Activated naive CD4-positive, alpha-beta T cell treated with anti-CD3 and anti-CD28 coated beads, Interleukin-2, amount 10 ng/mL, durations not matched to agents 7 days and 5 days (primary cell): ENCODE measurements at regions not wholly inside any gene's neighbourhood (a gene's known extent, or its start where the extent isn't known, plus 50 kb on each side); places are given as distances from the start of the nearest gene placed in this dataset.
"Not testable (repeated sequence)": the region's sequence is repeated elsewhere in the genome, so short reads cannot be mapped to it uniquely, and the experiment has no call there.

Source experiments
- CTCF ChIA-PET: fragments of 350-600 bp; sonication (Branson Sonifier 250); formaldehyde crosslinking; loops from one replicate; lab custom pipeline; 2021; ENCODE audit warnings: antibody characterized with exemption; lab: Charles Lee
- DNase-seq: peaks from one replicate; pipeline ENCODE4 v3.0.0-alpha.2; 2020
- H3K27ac Mint-ChIP-seq: one replicate; pipeline ENCODE4 v1.8.0; 2021; ENCODE audit warnings: mild to moderate bottlenecking, moderate library complexity, mixed read lengths
- H3K27me3 Mint-ChIP-seq: one replicate; pipeline ENCODE4 v1.8.0; 2021; ENCODE audit warnings: mild to moderate bottlenecking, mixed read lengths
- H3K36me3 Mint-ChIP-seq: one replicate; pipeline ENCODE4 v1.8.0; 2021; ENCODE audit warnings: mixed read lengths
- H3K4me1 Mint-ChIP-seq: one replicate; pipeline ENCODE4 v1.8.0; 2021; ENCODE audit warnings: mixed read lengths
- H3K4me3 Mint-ChIP-seq: one replicate; pipeline ENCODE4 v1.8.0; 2021; ENCODE audit warnings: mild to moderate bottlenecking, moderate library complexity, mixed read lengths
- H3K9me3 Mint-ChIP-seq: one replicate; pipeline ENCODE4 v1.8.0; 2021; ENCODE audit warnings: mixed read lengths

DNA sequence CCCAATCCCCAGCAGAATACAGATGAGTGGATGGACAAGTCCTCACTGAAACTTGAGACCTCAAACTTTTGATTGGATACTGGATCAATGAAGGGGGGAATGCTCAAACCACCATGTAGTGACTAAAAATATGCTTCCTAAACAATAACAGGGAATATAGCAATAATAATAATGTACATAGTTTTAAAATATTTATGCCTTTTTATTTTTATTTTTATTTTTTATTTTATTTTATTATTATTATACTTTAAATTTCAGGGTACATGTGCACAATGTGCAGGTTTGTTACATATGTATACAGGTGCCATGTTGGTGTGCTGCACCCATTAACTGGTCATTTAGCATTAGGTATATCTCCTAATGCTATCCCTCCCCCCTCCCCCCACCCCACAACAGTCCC lies 506.0 kb downstream of the SOX6 start:
- H3K4me1 Mint-ChIP-seq, H3K27ac Mint-ChIP-seq, DNase-seq, H3K4me3 Mint-ChIP-seq, CTCF ChIA-PET, H3K36me3 Mint-ChIP-seq, H3K27me3 Mint-ChIP-seq, H3K9me3 Mint-ChIP-seq: not testable (repeated sequence)

DNA sequence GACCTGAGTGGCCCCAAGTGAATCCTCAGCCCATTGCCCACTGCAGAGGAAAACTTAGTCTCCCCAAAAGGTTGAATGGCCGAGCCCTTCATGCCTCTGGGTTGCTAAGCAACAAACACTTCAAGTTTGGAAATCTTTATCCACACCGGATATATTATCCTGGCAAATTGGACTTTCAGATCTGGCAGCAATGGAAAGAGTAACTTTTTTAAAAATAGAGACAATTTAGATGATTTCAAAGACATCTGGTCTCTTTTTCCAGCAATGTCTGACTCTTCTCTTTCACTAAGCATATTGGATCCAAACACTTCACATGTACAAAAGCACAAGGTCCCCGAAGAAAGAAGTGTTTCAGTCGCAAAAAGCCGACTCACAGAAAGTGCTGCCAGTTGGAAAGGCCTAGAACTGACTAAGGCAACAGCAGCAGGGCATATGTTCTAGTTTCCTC lies 505.3 kb downstream of the SOX6 start:
- H3K4me1 Mint-ChIP-seq, result no peaks in the 10 kb centered on the region
- no peak overlapping the region for H3K27ac Mint-ChIP-seq
- no peak for DNase-seq
- H3K36me3 Mint-ChIP-seq, result no peaks in the 10 kb centered on the region
- H3K4me3 Mint-ChIP-seq, result no peak overlapping the region
- H3K27me3 Mint-ChIP-seq, result peaks cover 7% of the 10 kb centered on the region
- CTCF ChIA-PET, result no interaction called here
- no peaks in the 10 kb centered on the region for H3K9me3 Mint-ChIP-seq

DNA sequence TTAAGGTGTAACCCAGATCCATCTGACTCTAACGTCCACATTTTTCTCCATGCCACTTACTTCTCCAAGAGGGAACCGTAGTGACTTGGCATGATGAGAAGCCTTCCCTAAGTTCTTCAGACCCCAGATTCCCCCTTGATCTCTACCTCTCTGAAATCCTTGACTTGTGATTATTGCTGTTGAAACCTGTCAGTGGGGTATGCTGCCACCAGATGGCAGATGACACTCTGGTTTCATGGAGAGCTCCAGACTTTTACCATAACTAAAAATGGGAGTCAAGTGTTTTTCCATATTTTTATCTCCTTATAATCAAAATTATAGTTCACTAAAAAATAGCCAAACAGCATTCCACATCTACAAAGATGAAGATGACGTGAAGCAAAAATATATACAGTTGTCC lies 504.2 kb downstream of the SOX6 start:
- DNase-seq, result no peak
- Mint-ChIP-seq H3K4me3 (no peak overlapping the region), H3K4me1 (no peaks in the 10 kb centered on the region), H3K27me3 (peaks cover 7% of the 10 kb centered on the region), H3K36me3 (no peaks in the 10 kb centered on the region), H3K9me3 (no peaks in the 10 kb centered on the region), H3K27ac (no peak overlapping the region)
- CTCF ChIA-PET, result no interaction called here

DNA sequence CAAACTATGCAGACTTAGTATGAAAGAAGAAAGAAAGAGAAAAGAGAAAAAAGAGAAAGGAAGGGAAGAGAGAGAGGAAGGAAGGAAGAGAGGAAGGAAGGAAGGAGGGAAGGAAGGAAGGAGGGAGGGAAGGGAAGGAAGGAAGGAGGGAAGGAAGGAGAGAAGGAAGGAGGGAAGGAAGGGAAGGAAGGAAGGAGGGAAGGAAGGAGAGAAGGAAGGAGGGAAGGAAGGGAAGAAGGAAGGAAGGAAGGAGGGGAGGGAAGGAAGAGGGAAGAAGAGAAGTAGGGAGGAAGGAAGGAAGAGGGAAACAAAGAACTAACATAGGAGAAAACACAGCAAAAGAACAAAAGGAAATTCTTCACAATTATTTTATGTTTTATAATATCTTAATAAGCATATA lies 502.1 kb downstream of the SOX6 start:
- H3K9me3 Mint-ChIP-seq, result no peaks in the 10 kb centered on the region
- no peak overlapping the region for H3K4me3 Mint-ChIP-seq
- CTCF ChIA-PET, result no interaction called here
- no peaks in the 10 kb centered on the region for H3K4me1 Mint-ChIP-seq
- H3K27ac Mint-ChIP-seq, result no peak overlapping the region
- H3K27me3 Mint-ChIP-seq, result peaks cover 7% of the 10 kb centered on the region
- no peak for DNase-seq
- H3K36me3 Mint-ChIP-seq, result no peaks in the 10 kb centered on the region

DNA sequence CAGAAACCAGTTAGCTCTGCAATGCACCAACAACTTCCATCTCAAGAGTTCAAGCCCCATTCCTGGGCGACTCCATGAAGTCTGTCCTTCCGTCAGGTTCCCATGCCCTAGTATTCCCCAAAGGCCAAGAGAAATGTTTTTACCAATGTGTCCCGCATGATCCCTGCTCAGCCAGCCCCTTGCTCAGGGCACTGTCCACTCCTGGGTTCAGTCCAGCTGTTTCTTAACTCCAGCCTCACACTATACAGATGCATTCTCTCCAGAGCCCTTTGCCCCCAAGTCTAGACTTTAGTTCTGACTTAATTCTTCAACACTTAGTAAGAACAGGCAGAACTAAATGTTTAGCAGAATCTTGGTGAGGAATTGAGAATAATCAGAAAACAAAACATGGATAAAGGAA lies 497.5 kb downstream of the SOX6 start:
- CTCF ChIA-PET, result no interaction called here
- Mint-ChIP-seq H3K27ac (no peak overlapping the region), H3K4me3 (no peak overlapping the region), H3K36me3 (no peaks in the 10 kb centered on the region), H3K4me1 (no peaks in the 10 kb centered on the region), H3K9me3 (peaks cover 2% of the 10 kb centered on the region), H3K27me3 (peaks cover 7% of the 10 kb centered on the region)
- no peak for DNase-seq

DNA sequence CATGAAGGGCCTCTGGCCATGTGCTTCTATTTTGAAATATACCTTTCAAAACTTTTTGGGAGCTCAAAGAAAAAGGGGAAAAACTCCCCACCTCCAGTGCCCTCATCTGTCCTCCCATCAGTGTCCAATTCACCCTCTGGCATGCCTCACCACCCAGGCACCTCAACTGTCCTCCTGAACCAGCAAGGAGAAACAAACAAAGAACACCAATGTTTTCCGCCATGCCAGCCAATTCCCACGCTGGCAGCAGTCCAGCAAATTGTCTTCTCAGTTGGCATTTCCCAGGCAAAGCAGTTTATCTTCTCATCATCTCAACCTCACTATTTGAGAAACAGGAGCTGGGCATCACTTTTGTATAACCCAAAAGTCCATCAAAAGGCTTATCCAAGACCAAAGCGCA lies 496.9 kb downstream of the SOX6 start:
- no peak overlapping the region for H3K27ac Mint-ChIP-seq
- peaks cover 2% of the 10 kb centered on the region for H3K9me3 Mint-ChIP-seq
- no peak for DNase-seq
- peaks cover 4% of the 10 kb centered on the region for H3K27me3 Mint-ChIP-seq
- CTCF ChIA-PET, result no interaction called here
- H3K36me3 Mint-ChIP-seq, result no peaks in the 10 kb centered on the region
- H3K4me3 Mint-ChIP-seq, result no peak overlapping the region
- H3K4me1 Mint-ChIP-seq, result no peaks in the 10 kb centered on the region

DNA sequence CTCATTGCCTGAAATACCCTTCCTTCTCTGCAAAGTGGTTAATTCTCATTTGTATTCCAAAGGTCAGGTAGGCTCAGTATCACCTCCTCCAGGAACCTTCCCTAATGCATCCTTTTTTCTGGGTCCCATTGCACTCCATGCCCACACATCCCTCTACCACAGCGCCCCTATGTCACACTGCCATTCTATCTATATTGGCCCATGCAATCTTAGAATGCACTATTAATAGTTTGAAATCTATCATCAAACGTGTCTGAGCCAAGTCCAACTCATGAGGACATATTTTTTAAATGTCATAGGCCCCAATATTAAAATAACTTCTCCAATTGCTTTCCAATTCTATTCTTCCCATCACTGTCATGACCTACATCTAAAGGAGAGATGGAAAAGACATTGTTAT lies 495.1 kb downstream of the SOX6 start:
- Mint-ChIP-seq H3K27ac (no peak overlapping the region), H3K4me3 (no peak overlapping the region), H3K36me3 (no peaks in the 10 kb centered on the region), H3K9me3 (peaks cover 2% of the 10 kb centered on the region), H3K4me1 (no peaks in the 10 kb centered on the region), H3K27me3 (peaks cover 4% of the 10 kb centered on the region)
- CTCF ChIA-PET, result no interaction called here
- DNase-seq, result no peak

DNA sequence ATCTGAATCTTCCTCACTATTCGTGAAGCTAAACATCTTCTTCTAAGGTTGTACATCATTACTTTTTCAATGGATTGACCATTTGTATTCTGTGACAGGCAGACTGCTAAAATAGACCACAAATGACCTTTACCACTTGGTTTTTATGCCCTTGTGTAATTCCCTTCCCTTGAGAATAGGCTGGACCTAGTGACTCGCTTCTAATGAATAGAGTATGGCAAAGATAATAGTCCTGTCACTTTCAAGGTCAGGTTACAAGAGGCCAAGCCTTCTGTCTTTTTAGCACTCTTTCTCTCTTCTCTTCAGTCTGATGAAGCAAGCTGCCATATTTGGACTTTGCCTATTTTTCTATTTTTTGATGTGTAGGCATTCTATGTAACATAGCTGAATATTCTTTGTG lies 492.9 kb downstream of the SOX6 start:
- Mint-ChIP-seq H3K4me1 (no peaks in the 10 kb centered on the region), H3K27me3 (peaks cover 4% of the 10 kb centered on the region), H3K4me3 (no peak overlapping the region), H3K27ac (no peak overlapping the region), H3K9me3 (peaks cover 2% of the 10 kb centered on the region), H3K36me3 (no peaks in the 10 kb centered on the region)
- no peak for DNase-seq
- CTCF ChIA-PET, result no interaction called here

DNA sequence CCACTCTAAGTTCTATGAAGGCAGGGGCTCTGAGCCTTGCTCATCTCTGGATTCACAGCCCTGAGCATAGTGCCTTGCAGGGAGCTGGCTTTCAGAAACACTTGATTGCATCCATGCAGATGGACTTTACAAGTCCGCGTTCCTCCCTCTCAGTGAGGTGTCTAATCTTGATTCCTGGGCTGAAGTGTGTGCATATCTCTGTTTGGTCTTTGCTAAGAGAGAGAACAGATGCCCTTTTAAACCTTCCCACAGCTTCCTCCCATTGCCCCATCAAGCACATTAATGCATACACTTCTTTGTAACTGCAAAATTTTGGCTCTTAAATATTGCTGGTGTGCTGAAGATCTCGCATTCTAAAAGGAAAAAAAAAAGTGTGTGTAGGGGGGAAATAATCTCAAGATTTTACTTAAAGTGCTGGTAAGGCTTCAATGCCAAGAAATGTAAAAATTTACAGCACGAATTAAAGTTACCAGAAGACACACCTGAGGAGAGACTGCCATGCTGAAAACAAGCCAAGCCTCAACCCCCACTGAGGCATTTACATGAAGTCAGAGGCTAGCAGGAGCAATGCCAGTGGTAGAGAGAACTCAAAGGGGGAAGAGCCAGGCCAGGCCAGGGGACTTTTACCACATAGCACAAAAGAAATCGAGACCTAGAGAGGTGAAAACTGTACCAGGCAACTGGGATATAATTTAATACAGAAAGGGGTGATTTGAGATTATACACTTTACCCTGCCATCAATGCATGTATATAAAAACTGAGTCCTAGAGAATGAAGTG lies 492.1 kb downstream of the SOX6 start:
- H3K4me1 Mint-ChIP-seq, result no peaks in the 10 kb centered on the region
- CTCF ChIA-PET, result no interaction called here

DNA sequence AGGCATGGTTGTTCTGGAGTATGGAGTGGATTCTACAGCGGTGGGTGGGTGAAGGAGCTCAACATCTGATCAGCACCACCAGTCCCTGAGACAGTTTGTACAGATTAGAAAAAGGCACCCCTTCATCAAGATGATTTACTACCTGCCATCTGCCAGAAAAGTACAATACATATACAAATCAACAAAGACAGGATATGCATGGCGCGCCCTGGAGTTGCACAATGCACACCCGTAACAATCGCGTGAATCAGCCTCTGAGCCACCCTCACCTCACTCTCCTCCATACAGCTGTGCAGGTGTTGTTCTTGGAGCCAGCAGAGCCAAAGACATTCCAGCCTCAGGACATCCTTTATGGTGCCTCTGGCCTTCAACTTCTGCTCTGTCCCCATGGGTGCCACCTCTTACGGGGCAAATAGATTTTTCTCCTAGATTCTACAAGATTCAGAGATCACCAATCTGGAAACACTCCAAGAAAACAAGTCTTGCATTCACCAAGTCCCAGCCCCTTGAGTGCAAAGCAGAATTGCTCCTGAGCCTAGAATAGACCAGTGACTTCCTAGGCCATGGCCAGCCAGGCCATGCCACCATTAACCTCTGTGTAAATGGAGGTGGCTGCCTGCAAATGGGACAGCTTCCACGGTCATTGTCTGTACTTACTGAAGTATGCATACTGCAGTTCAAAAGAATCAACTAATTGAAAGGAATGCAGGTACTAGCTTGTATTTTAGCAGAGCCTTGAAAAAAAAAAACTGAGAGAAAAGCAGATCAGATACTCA lies 490.9 kb downstream of the SOX6 start:
- Mint-ChIP-seq H3K36me3 (no peaks in the 10 kb centered on the region), H3K9me3 (peaks cover 2% of the 10 kb centered on the region), H3K4me3 (no peak overlapping the region), H3K27ac (no peak overlapping the region), H3K27me3 (peaks cover 4% of the 10 kb centered on the region), H3K4me1 (no peaks in the 10 kb centered on the region)
- CTCF ChIA-PET, result no interaction called here
- DNase-seq, result no peak

More for the DNA sequence above, 492.1 kb downstream of the SOX6 start:
- Mint-ChIP-seq H3K36me3 (no peaks in the 10 kb centered on the region), H3K9me3 (peaks cover 2% of the 10 kb centered on the region), H3K27ac (no peak overlapping the region), H3K4me3 (no peak overlapping the region), H3K27me3 (peaks cover 4% of the 10 kb centered on the region)
- no peak for DNase-seq

DNA sequence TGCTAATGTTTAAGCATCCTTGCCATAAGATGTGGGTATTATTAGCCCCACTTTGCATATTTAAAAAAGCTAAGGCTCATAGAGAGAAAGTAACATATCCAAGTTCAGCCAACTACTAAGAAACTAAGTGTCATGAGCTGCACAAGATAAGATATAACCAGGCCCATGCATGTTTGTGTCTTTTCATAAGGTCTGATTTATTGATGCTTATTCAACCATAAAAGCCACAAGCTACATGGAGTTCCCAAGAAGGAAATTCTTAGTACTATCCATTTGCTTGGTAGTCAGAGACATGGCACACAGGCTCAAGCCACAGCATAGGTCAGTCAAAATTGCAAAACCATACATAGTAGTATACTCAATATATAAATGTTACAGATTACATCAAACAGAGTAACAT lies 488.5 kb downstream of the SOX6 start:
- Mint-ChIP-seq H3K27me3 (no peaks in the 10 kb centered on the region), H3K4me1 (no peaks in the 10 kb centered on the region), H3K4me3 (no peak overlapping the region), H3K9me3 (no peaks in the 10 kb centered on the region), H3K27ac (no peak overlapping the region), H3K36me3 (no peaks in the 10 kb centered on the region)
- CTCF ChIA-PET, result no interaction called here
- no peak for DNase-seq

DNA sequence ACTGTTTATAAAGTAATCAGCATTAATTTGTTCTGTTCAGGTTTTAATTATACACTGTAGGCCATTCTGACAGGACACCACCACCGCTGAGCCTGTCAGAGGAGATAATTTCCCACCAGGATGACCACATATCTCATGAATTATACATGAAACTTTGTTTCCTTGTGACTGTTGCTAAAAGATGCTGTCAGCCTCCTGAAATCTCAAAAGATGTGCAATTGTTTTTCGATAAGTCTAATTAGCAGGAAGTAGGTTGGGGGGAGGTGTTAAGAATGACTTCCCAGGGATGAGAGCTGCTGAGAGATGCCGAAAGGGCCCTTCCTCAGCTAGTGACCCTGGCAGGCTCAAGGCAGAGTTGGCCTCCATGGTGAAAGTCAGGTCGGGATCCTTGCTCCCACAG lies 485.4 kb downstream of the SOX6 start:
- no peaks in the 10 kb centered on the region for H3K9me3 Mint-ChIP-seq
- H3K27ac Mint-ChIP-seq, result no peak overlapping the region
- DNase-seq, result no peak
- H3K4me1 Mint-ChIP-seq, result no peaks in the 10 kb centered on the region
- no peaks in the 10 kb centered on the region for H3K36me3 Mint-ChIP-seq
- H3K4me3 Mint-ChIP-seq, result no peak overlapping the region
- CTCF ChIA-PET, result no interaction called here
- H3K27me3 Mint-ChIP-seq, result no peaks in the 10 kb centered on the region

DNA sequence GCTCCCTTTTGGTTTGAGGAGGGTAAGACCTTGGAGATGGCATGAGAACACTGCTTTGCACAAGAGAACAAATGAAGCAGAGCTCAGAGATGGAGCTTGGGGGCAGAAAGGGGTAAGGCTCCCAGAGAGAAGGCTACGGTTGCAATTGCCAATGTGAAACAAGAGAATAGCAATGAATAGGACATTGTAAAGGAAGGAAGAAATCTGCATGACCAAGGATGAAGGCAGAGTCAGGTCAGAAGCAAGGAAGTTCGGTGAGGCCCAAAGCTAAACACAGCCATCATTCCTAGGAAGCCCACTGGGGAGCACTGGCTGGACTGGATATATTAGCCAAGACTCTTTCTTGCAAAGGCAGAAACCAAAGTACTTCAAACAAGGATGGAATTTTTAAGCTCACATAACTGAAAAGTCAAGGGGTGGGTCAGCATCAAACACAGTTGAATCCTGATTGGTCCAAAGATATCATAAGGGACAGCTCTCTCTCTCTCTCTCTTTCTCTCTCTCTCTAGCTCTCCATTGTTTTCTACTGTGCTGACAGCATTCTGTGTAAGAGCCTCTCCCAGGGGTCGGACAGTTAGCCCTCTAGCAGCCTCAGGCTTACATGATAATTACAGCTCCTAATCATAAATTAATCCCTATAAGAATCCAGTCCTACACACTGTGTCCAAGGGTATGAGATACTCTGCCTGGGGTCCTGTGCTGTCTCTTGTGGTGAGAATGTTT lies 484.3 kb downstream of the SOX6 start:
- CTCF ChIA-PET, result no interaction called here
- no peak for DNase-seq
- H3K9me3 Mint-ChIP-seq, result no peaks in the 10 kb centered on the region
- H3K4me1 Mint-ChIP-seq, result no peaks in the 10 kb centered on the region
- no peak overlapping the region for H3K4me3 Mint-ChIP-seq
- H3K27me3 Mint-ChIP-seq, result no peaks in the 10 kb centered on the region
- H3K27ac Mint-ChIP-seq, result no peak overlapping the region
- no peaks in the 10 kb centered on the region for H3K36me3 Mint-ChIP-seq

DNA sequence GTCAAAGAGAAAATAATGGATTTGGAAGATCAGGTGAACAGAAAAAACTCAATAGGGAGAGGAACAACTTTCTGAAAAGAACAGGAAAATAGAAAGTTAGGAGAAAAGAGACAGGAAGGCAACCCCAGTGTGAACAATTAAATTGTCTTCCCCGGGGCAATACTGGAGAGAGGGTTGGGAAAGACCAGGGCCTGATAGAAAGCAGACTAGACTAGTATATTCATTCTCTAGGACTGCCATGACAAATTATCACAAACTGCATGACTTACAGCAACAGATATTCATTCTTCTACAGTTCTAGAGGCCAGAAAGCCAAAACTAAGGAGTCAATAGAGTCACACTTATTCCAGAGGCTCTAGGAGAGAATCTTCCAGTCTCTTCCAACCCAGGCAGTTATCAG lies 482.8 kb downstream of the SOX6 start:
- no peak overlapping the region for H3K27ac Mint-ChIP-seq
- CTCF ChIA-PET, result no interaction called here

More for the DNA sequence above, 482.8 kb downstream of the SOX6 start:
- no peaks in the 10 kb centered on the region for H3K4me1 Mint-ChIP-seq
- H3K36me3 Mint-ChIP-seq, result no peaks in the 10 kb centered on the region
- no peaks in the 10 kb centered on the region for H3K27me3 Mint-ChIP-seq
- DNase-seq, result no peak
- H3K9me3 Mint-ChIP-seq, result no peaks in the 10 kb centered on the region
- H3K4me3 Mint-ChIP-seq, result no peak overlapping the region
